HepG2 (cell line): ENCODE measurements at regions not wholly inside any gene's neighbourhood (a gene's known extent, or its start where the extent isn't known, plus 50 kb on each side); places are given as distances from the start of the nearest gene placed in this dataset.

Experiments used
- BHLHE40 ChIP-seq: IDR thresholded peaks from 2 replicates; pipeline ENCODE4 v1.6.1; 2011; ENCODE audit warnings: low read length, improper control_type of control experiment
- CREB1 ChIP-seq, 2 experiments: fragments of 450-650 bp in 1 of 2; IDR thresholded peaks; 2 replicates each; pipeline ENCODE4 v1.6.1; 2016 to 2017; ENCODE audit warnings: control low read depth in 1 of 2, mild to moderate bottlenecking in 1 of 2, missing compliant biosample characterization in 1 of 2, missing genetic modification characterization in 1 of 2
- FOXA3 ChIP-seq: IDR thresholded peaks from 2 replicates; pipeline ENCODE4 v1.6.1; 2016; ENCODE audit warnings: missing genetic modification reagents, missing compliant biosample characterization
- JUND ChIP-seq: sonication (generic); formaldehyde crosslinking; IDR thresholded peaks from 2 replicates; pipeline ENCODE4 v1.8.0; 2022; ENCODE audit warnings: mild to moderate bottlenecking, missing genetic modification reagents
- PHF20 ChIP-seq: sonication (generic); formaldehyde crosslinking; IDR thresholded peaks from 2 replicates; pipeline ENCODE4 v1.5.0; 2020; ENCODE audit warnings: mild to moderate bottlenecking, missing genetic modification reagents
- SP1 ChIP-seq, 2 experiments: fragments of 450-650 bp in 1 of 2; sonication (generic) in 1 of 2; formaldehyde crosslinking in 1 of 2; IDR thresholded peaks; 2 replicates each; pipeline versions ENCODE4 v1.4.0 to v1.6.1; 2016 to 2020; ENCODE audit warnings: missing genetic modification reagents in 1 of 2
- TFAP4 ChIP-seq: sonication (generic); IDR thresholded peaks from 2 replicates; pipeline ENCODE4 v1.6.1; 2016; ENCODE audit warnings: low read depth, borderline replicate concordance
- ZNF280D ChIP-seq: sonication (generic); formaldehyde crosslinking; IDR thresholded peaks from 2 replicates; pipeline ENCODE4 v1.5.1; 2020; ENCODE audit warnings: mild to moderate bottlenecking, missing genetic modification reagents
- ZNF558 ChIP-seq: sonication (generic); formaldehyde crosslinking; IDR thresholded peaks from 2 replicates; pipeline ENCODE4 v1.9.0; 2022; ENCODE audit warnings: mild to moderate bottlenecking, missing genetic modification reagents, borderline replicate concordance
- TF ChIP-seq, protein P1 (sequence below): IDR thresholded peaks from 2 replicates; pipeline ENCODE4 v1.6.1; 2012; ENCODE audit warnings: inconsistent platforms
- TF ChIP-seq, protein P2 (sequence below): sonication (generic); formaldehyde crosslinking; IDR thresholded peaks from 2 replicates; pipeline ENCODE4 v1.5.0; 2020; ENCODE audit warnings: mild to moderate bottlenecking, missing genetic modification reagents, moderate library complexity
- TF ChIP-seq, protein P3 (sequence below): sonication (generic); formaldehyde crosslinking; IDR thresholded peaks from 2 replicates; pipeline ENCODE4 v1.4.0; 2020; ENCODE audit warnings: missing genetic modification reagents, mild to moderate bottlenecking, borderline replicate concordance

- TF ChIP-seq, protein P1, sequence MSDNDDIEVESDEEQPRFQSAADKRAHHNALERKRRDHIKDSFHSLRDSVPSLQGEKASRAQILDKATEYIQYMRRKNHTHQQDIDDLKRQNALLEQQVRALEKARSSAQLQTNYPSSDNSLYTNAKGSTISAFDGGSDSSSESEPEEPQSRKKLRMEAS = no peak
- no peak for TF ChIP-seq CREB1 (IDR thresholded peaks at IDR 0.05)
- TF ChIP-seq CREB1 (CRISPR knock-in tag; IDR thresholded peaks at IDR 0.05) = no peak
- no peak for TF ChIP-seq TFAP4
- no peak for TF ChIP-seq ZNF558
- no peak for TF ChIP-seq BHLHE40
- TF ChIP-seq ZNF280D (CRISPR knock-in tag) = no peak
- TF ChIP-seq, protein P2, sequence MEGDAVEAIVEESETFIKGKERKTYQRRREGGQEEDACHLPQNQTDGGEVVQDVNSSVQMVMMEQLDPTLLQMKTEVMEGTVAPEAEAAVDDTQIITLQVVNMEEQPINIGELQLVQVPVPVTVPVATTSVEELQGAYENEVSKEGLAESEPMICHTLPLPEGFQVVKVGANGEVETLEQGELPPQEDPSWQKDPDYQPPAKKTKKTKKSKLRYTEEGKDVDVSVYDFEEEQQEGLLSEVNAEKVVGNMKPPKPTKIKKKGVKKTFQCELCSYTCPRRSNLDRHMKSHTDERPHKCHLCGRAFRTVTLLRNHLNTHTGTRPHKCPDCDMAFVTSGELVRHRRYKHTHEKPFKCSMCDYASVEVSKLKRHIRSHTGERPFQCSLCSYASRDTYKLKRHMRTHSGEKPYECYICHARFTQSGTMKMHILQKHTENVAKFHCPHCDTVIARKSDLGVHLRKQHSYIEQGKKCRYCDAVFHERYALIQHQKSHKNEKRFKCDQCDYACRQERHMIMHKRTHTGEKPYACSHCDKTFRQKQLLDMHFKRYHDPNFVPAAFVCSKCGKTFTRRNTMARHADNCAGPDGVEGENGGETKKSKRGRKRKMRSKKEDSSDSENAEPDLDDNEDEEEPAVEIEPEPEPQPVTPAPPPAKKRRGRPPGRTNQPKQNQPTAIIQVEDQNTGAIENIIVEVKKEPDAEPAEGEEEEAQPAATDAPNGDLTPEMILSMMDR (CRISPR knock-in tag) = no peak
- TF ChIP-seq PHF20 (CRISPR knock-in tag) = no peak
- no peak for TF ChIP-seq JUND
- TF ChIP-seq, protein P3, sequence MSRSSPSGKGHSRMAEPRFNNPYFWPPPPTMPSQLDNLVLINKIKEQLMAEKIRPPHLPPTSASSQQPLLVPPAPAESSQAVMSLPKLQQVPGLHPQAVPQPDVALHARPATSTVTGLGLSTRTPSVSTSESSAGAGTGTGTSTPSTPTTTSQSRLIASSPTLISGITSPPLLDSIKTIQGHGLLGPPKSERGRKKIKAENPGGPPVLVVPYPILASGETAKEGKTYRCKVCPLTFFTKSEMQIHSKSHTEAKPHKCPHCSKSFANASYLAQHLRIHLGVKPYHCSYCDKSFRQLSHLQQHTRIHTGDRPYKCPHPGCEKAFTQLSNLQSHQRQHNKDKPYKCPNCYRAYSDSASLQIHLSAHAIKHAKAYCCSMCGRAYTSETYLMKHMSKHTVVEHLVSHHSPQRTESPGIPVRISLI (CRISPR knock-in tag) = no peak
- no peak for TF ChIP-seq SP1 (IDR thresholded peaks at IDR 0.05)
- no peak for TF ChIP-seq SP1 (CRISPR knock-in tag; IDR thresholded peaks at IDR 0.05)
- TF ChIP-seq FOXA3 (CRISPR knock-in tag) = no peak
These were observed 1290.4 kb upstream of the TMEM132C start for GRCh38 chr12:126976579-126976978.
